GM18505 (cell line): ENCODE measurements at regions not wholly inside any gene's neighbourhood (a gene's known extent, or its start where the extent isn't known, plus 50 kb on each side); places are given as distances from the start of the nearest gene placed in this dataset.
"Not testable (repeated sequence)": the region's sequence is repeated elsewhere in the genome, so short reads cannot be mapped to it uniquely, and the experiment has no call there.

Experiments
- ATAC-seq: cut with Tn5 transposase; IDR thresholded peaks from one replicate; pipeline ENCODE4 v1.9.1; 2021; ENCODE audit not compliant: unreplicated experiment
- POLR2A ChIP-seq: IDR thresholded peaks from 4 replicates; pipeline ENCODE4 v1.6.1; 2011; ENCODE audit warnings: borderline replicate concordance; ENCODE audit not compliant: insufficient read depth, insufficient read length; ENCODE audit errors: extremely low read depth

DNA sequence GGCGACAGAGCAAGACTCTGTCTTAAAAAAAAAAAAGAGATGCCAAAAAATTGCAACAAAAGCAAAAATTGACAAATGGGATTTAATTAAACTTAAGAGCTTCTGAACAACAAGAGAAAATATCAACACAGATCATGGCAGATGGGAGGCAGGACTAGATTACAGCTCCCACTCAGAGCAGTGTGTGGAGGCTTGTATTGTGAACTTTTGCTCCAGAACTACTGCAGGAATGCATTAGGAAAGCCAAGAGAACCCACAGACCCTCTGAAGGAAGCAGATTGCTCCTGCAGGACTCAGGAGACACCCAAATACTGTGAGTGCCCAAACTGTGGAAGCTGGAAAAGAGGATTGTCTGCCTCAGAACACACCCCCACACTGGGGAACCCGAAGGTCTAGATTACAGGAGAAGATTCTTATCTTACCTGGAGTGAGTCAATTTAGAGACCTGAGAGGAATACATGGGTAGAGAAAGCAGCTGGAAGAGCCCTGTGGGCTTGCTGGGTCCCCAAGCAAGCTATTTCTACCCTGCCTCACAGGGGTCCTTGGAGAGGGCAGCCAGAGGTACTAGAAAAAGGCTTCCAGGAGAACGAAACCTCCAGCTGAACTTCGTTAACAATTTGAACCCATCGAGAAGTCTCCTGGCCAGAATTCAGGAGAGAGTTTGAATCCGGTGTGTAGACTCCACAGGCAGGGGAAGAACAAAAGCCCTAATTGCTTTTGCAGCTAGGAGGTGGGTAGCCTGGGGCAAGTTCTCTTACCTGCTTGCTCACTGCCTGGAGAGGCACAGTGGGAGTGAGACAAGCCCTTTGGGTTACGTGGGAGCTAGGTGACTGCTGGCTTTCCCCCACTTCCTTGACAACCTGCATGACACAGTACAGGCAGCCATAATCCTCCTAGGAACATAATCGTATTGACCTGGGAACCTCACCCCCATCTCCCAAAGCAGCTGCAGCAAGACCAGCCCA lies 593.4 kb upstream of the RGMB start:
- TF ChIP-seq POLR2A, result no peak
- no peak for ATAC-seq

DNA sequence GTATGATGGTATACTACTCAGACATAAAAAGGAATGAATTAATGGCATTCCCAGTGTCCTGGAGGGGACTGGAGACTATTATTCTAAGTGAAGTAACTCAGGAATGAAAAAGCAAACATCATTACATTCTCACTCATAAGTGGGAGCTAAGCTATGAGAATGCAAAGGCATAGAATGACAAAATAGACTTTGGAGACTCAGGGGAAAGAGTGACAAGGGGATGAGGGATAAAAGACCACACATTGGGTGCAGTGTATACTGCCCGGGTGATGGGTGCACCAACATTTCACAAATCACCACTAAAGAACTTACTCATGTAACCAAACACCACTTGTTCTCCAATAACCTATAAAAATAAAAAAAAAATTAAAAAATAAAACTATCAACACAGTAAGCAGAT lies 587.3 kb upstream of the RGMB start:
- TF ChIP-seq POLR2A, result no peak
- ATAC-seq, result no peak

DNA sequence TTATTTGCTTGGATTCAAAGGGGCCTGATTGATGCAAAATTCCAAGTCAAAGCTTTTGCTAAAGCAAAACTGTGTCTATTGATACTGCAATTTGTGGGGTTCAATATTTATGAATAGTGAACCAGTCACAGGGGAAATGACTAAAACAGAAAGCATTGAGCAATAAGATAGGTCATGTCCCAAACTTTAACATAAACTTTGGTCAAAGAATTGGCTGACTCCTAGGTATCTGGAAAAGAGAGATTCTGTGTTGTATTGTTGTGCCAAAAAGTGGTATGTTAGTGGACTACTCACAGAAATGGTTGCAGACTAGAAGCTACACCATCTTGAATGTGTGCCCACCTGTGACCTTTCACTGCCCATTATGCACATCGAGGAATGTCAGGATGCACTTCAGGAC lies 585.5 kb upstream of the RGMB start:
- ATAC-seq, result no peak
- TF ChIP-seq POLR2A, result no peak

- not testable (repeated sequence) for ATAC-seq
Measured at GRCh38 chr5:98190344-98190743, 583.1 kb upstream of the RGMB start.

GRCh38 chr5:98193921-98194760 lies 579.3 kb upstream of the RGMB start:
- no peak for ATAC-seq

GRCh38 chr5:98200726-98201541 lies 572.5 kb upstream of the RGMB start:
- TF ChIP-seq POLR2A, result no peak
- no peak for ATAC-seq

More at GRCh38 chr5:98193921-98194760, 579.3 kb upstream of the RGMB start:
- no peak for TF ChIP-seq POLR2A

DNA sequence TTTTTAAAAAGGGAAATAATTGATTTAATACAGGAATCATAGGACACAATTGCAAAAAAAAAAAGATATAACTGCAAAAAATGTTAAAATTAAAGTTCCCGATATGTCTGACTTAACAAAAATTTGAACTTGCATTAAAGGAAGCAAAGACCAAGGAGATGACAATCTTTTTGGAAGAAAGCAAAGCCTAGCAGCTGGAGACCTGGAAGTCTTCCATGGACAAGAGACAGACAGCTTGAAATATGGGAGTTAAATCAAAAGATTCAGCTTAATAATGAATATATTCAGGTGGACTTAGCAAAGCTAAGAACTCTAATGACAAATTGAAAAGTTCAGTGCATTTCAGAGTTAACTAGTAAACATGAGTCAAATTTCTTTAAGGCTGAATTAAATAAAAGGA lies 568.7 kb upstream of the RGMB start:
- no peak for ATAC-seq

GRCh38 chr5:98205691-98206461 lies 567.6 kb upstream of the RGMB start:
- no peak for ATAC-seq
- TF ChIP-seq POLR2A, result no peak

More for the DNA sequence above, 568.7 kb upstream of the RGMB start:
- TF ChIP-seq POLR2A, result no peak

- TF ChIP-seq POLR2A, result no peak
- ATAC-seq, result no peak
Measured at GRCh38 chr5:98206566-98206965, 566.9 kb upstream of the RGMB start.

GRCh38 chr5:98209418-98209817 lies 564.0 kb upstream of the RGMB start:
- no peak for TF ChIP-seq POLR2A

DNA sequence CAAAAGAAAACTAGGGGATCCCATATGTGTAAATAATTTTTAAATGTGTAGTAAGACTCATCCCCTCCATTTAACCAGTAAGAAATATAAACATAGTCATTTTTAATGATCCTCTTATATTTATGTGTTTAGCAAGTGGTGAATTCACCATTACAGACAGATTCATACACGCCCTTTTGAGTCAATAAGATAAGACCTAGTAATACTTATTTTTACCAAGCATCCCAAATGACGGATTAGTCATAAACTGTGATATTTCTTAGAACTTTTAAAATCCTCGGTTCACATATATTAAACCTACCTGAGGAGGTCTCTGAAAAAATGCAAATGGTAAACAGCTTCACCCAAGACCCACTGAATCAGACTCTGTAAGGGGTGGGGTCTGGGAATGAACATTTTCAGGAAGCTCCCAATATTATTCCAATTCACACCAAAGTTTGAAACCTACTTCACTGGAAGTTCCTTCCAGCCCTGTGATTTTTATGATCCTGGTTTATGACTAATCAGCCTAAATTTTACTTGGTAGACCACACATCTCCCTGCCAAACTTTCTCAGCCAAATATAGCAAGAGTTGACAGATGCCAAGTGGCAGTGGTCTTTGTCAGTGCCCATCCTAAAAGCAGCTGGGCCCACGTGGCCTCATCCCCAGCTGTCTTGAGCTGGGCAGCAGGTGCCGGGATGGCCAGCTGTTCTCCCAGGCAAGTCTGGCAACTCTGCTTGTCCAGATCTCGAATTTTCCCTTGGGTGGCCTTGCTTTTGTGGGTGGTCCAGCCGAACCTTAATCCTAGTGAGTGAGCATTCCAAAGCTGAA lies 559.0 kb upstream of the RGMB start:
- no peak for TF ChIP-seq POLR2A
- ATAC-seq, result no peak

More at GRCh38 chr5:98209418-98209817, 564.0 kb upstream of the RGMB start:
- no peak for ATAC-seq
